BLaER1 (cell line): ENCODE measurements at regions not wholly inside any gene's neighbourhood (a gene's known extent, or its start where the extent isn't known, plus 50 kb on each side); places are given as distances from the start of the nearest gene placed in this dataset.
A peak's percentile ranks its signal among the peaks of the same experiment; 100 is the strongest.
"Not testable (repeated sequence)": the region's sequence is repeated elsewhere in the genome, so short reads cannot be mapped to it uniquely, and the experiment has no call there.

Experiments
- H3K27ac ChIP-seq: shearing (Covaris generic); formaldehyde crosslinking; 2 replicates; pipeline ENCODE4 v1.8.1; 2022
- H3K27me3 ChIP-seq: shearing (Covaris generic); formaldehyde crosslinking; 2 replicates; pipeline ENCODE4 v1.8.1; 2022
- H3K36me3 ChIP-seq: shearing (Covaris generic); formaldehyde crosslinking; 2 replicates; pipeline ENCODE4 v1.8.1; 2022
- H3K4me1 ChIP-seq: shearing (Covaris generic); formaldehyde crosslinking; 2 replicates; pipeline ENCODE4 v1.8.1; 2022
- H3K4me2 ChIP-seq: shearing (Covaris generic); formaldehyde crosslinking; 2 replicates; pipeline ENCODE4 v1.8.1; 2022
- H3K4me3 ChIP-seq: shearing (Covaris generic); formaldehyde crosslinking; 2 replicates; pipeline ENCODE4 v1.8.1; 2022
- H3K9ac ChIP-seq: shearing (Covaris generic); formaldehyde crosslinking; 2 replicates; pipeline ENCODE4 v1.8.1; 2022
- H3K9me3 ChIP-seq: shearing (Covaris generic); formaldehyde crosslinking; 2 replicates; pipeline ENCODE4 v1.8.1; 2022
- H4K20me1 ChIP-seq: shearing (Covaris generic); formaldehyde crosslinking; 2 replicates; pipeline ENCODE4 v1.8.1; 2022
- Cebpa-rat ChIP-seq: shearing (Covaris generic); IDR thresholded peaks from 2 replicates; pipeline ENCODE4 v1.8.1; 2022

- Histone ChIP-seq H3K27me3 (no peaks in the 10 kb centered on the region), H3K4me3 (no peak overlapping the region), H3K9ac (no peak overlapping the region), H3K4me2 (no peak overlapping the region), H3K9me3 (no peaks in the 10 kb centered on the region), H3K36me3 (no peaks in the 10 kb centered on the region), H3K27ac (no peak overlapping the region), H3K4me1 (no peaks in the 10 kb centered on the region), H4K20me1 (no peaks in the 10 kb centered on the region)
- no peak for TF ChIP-seq Cebpa-rat
Observed at GRCh38 chr4:13750594-13750993, 123.1 kb upstream of the BOD1L1 start.

GRCh38 chr4:13761581-13761980 lies 134.1 kb upstream of the BOD1L1 start:
- not testable (repeated sequence) for H3K9ac ChIP-seq, H3K4me3 ChIP-seq, H3K27me3 ChIP-seq

DNA sequence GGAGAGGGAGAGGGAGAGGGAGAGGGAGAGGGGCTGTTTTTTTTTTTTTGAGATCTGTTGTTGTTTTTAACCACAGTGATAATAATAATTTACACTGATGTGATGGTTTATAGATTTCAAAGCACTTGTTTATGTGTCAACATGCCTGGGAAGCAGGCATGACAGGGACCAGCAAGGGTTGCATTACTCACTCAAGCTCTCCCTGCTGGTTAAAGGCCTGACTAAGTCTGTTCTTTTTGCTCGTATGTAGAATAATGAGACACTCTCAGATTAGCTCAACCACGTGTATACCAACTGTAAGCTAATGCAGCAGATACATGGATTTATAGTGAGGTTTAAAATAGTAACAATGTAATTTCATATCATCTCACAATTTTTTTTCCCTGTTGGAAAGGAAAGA lies 134.6 kb upstream of the BOD1L1 start:
- Histone ChIP-seq H3K27ac (no peak overlapping the region), H3K4me1 (peaks cover 3% of the 10 kb centered on the region; the same call in 1 of the 2 replicates), H3K4me3 (no peak overlapping the region), H3K4me2 (no peak overlapping the region), H3K9me3 (peaks cover 26% of the 10 kb centered on the region), H4K20me1 (no peaks in the 10 kb centered on the region), H3K9ac (no peak overlapping the region), H3K36me3 (no peaks in the 10 kb centered on the region), H3K27me3 (no peaks in the 10 kb centered on the region)
- no peak for TF ChIP-seq Cebpa-rat

More at GRCh38 chr4:13761581-13761980, 134.1 kb upstream of the BOD1L1 start:
- H3K4me2 ChIP-seq, H3K27ac ChIP-seq, H3K36me3 ChIP-seq, H3K4me1 ChIP-seq, H4K20me1 ChIP-seq: not testable (repeated sequence)
- peaks cover 26% of the 10 kb centered on the region for H3K9me3 ChIP-seq

GRCh38 chr4:13763707-13764106 lies 136.2 kb upstream of the BOD1L1 start:
- peaks cover 6% of the 10 kb centered on the region; the same call in 1 of the 2 replicates for H3K4me1 ChIP-seq
- H3K4me3 ChIP-seq: no peak overlapping the region
- no peak for TF ChIP-seq Cebpa-rat
- H3K4me2 ChIP-seq: no peak overlapping the region
- H3K9ac ChIP-seq: no peak overlapping the region
- H3K9me3 ChIP-seq: peaks cover 18% of the 10 kb centered on the region
- no peaks in the 10 kb centered on the region for H4K20me1 ChIP-seq
- H3K27ac ChIP-seq: no peak overlapping the region
- no peaks in the 10 kb centered on the region for H3K27me3 ChIP-seq
- H3K36me3 ChIP-seq: no peaks in the 10 kb centered on the region

- Histone ChIP-seq H3K27me3 (no peaks in the 10 kb centered on the region), H3K9ac (no peak overlapping the region), H3K27ac (no peak overlapping the region), H3K4me2 (no peak overlapping the region), H3K4me1 (peaks cover 6% of the 10 kb centered on the region; the same call in 1 of the 2 replicates), H3K9me3 (peaks cover 15% of the 10 kb centered on the region; the same call in 1 of the 2 replicates), H4K20me1 (no peaks in the 10 kb centered on the region), H3K4me3 (no peak overlapping the region), H3K36me3 (no peaks in the 10 kb centered on the region)
- no peak for TF ChIP-seq Cebpa-rat
Observed at GRCh38 chr4:13765539-13765938, 138.0 kb upstream of the BOD1L1 start.

GRCh38 chr4:13766761-13767540 lies 139.4 kb upstream of the BOD1L1 start:
- peaks cover 20% of the 10 kb centered on the region; the same call in 1 of the 2 replicates for H3K9me3 ChIP-seq
- H3K36me3 ChIP-seq: no peaks in the 10 kb centered on the region
- peak overlapping the region; percentile 33 for H3K4me2 ChIP-seq
- no peaks in the 10 kb centered on the region for H3K27me3 ChIP-seq
- H3K27ac ChIP-seq: no peak overlapping the region
- TF ChIP-seq Cebpa-rat: no peak
- no peak overlapping the region for H3K4me3 ChIP-seq
- H4K20me1 ChIP-seq: no peaks in the 10 kb centered on the region
- H3K4me1 ChIP-seq: peaks cover 6% of the 10 kb centered on the region; the same call in 1 of the 2 replicates
- no peak overlapping the region for H3K9ac ChIP-seq

DNA sequence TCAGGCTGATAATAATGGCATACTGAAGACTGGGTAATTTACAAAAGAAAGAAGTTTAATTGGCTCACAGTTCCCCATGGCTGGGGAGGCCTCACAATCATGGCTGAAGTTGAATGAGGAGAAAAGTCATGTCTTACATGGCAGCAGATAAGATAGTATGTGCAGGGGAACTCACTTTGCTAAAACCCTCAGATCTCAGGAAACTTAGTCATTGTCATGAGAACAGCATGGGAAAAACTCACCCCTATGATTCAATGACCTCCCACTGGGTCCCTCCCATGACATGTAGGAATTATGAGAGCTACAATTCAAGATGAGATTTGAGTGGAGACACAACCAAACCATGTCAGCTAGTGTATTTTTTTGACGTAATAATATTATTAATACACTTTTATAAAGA lies 149.8 kb upstream of the BOD1L1 start:
- no peaks in the 10 kb centered on the region for H4K20me1 ChIP-seq
- no peak overlapping the region for H3K27ac ChIP-seq
- no peaks in the 10 kb centered on the region for H3K36me3 ChIP-seq
- H3K4me2 ChIP-seq: no peak overlapping the region
- H3K27me3 ChIP-seq: no peaks in the 10 kb centered on the region
- no peaks in the 10 kb centered on the region for H3K4me1 ChIP-seq
- H3K4me3 ChIP-seq: no peak overlapping the region
- H3K9me3 ChIP-seq: peaks cover 26% of the 10 kb centered on the region
- H3K9ac ChIP-seq: no peak overlapping the region
- no peak for TF ChIP-seq Cebpa-rat

- no peak overlapping the region for H3K27ac ChIP-seq
- no peaks in the 10 kb centered on the region for H3K4me1 ChIP-seq
- H3K36me3 ChIP-seq: no peaks in the 10 kb centered on the region
- no peaks in the 10 kb centered on the region for H4K20me1 ChIP-seq
- TF ChIP-seq Cebpa-rat: no peak
- no peak overlapping the region for H3K9ac ChIP-seq
- H3K27me3 ChIP-seq: no peaks in the 10 kb centered on the region
- no peak overlapping the region for H3K4me2 ChIP-seq
- no peak overlapping the region for H3K4me3 ChIP-seq
- H3K9me3 ChIP-seq: peaks cover 26% of the 10 kb centered on the region
Observed at GRCh38 chr4:13778367-13778766, 150.8 kb upstream of the BOD1L1 start.

DNA sequence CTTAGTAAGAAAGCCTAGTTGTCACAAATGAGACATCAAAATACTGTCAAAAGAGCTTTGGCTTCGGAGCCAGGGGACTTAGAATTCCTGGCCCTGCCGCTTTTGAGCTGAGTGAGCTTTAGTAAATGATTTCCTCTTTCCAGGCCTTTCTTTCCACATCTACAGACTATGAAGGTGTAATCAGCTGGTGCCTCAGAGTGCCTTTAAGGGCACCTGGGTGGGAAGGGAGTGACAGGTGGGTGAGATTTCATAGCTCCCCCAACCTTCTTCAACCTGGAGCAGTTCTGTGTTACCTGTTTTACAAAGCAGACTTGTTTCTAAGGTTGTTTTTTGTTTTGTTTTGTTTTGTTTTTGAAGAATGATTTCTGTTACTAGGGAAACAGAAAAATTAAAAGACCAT lies 154.7 kb upstream of the BOD1L1 start:
- Histone ChIP-seq H3K9ac (no peak overlapping the region), H3K27ac (no peak overlapping the region), H3K4me3 (no peak overlapping the region), H3K27me3 (no peaks in the 10 kb centered on the region), H3K9me3 (peaks cover 6% of the 10 kb centered on the region; the same call in 1 of the 2 replicates), H3K4me1 (peaks cover 10% of the 10 kb centered on the region), H3K4me2 (no peak overlapping the region), H4K20me1 (no peaks in the 10 kb centered on the region), H3K36me3 (no peaks in the 10 kb centered on the region)
- TF ChIP-seq Cebpa-rat: no peak

GRCh38 chr4:13783800-13784411 lies 156.4 kb upstream of the BOD1L1 start:
- Histone ChIP-seq H3K27ac (no peak overlapping the region), H3K36me3 (no peaks in the 10 kb centered on the region), H3K4me1 (peaks cover 10% of the 10 kb centered on the region), H4K20me1 (no peaks in the 10 kb centered on the region), H3K9ac (no peak overlapping the region), H3K27me3 (no peaks in the 10 kb centered on the region), H3K4me2 (peak overlapping the region; percentile 18; the same call in 1 of the 2 replicates), H3K9me3 (no peaks in the 10 kb centered on the region), H3K4me3 (no peak overlapping the region)
- TF ChIP-seq Cebpa-rat: no peak
